Endodermal cell (in vitro differentiated cells): ENCODE measurements at regions not wholly inside any gene's neighbourhood (a gene's known extent, or its start where the extent isn't known, plus 50 kb on each side); places are given as distances from the start of the nearest gene placed in this dataset.

Source experiments
- DNase-seq: peaks from one replicate; pipeline ENCODE4 v3.0.0-alpha.2; 2017
- H3K27ac ChIP-seq: 2 replicates; pipeline ENCODE4 v1.5.1; 2013; ENCODE audit warnings: mild to moderate bottlenecking, low read depth, low read length, moderate library complexity
- H3K27me3 ChIP-seq: 2 replicates; pipeline ENCODE4 v1.6.1; 2013; ENCODE audit warnings: mild to moderate bottlenecking, low read length, moderate library complexity; ENCODE audit not compliant: insufficient read depth, control insufficient read depth, poor library complexity, severe bottlenecking
- H3K36me3 ChIP-seq: 2 replicates; pipeline ENCODE4 v1.7.0; 2013; ENCODE audit warnings: mild to moderate bottlenecking, low read length, moderate library complexity; ENCODE audit not compliant: control insufficient read depth, insufficient read depth
- H3K4me1 ChIP-seq: one replicate; pipeline ENCODE4 v1.7.0; 2013; ENCODE audit warnings: low read length; ENCODE audit not compliant: control insufficient read depth, insufficient read depth
- H3K4me3 ChIP-seq: 2 replicates; pipeline ENCODE4 v1.5.1; 2013; ENCODE audit warnings: mild to moderate bottlenecking, low read length, moderate library complexity
- H3K9ac ChIP-seq: 2 replicates; pipeline ENCODE4 v1.6.1; 2013; ENCODE audit warnings: mild to moderate bottlenecking, low read length, moderate library complexity; ENCODE audit not compliant: poor library complexity, severe bottlenecking; ENCODE audit errors: extremely low read depth
- H3K9me3 ChIP-seq: 2 replicates; pipeline ENCODE4 v1.6.1; 2013; ENCODE audit warnings: mild to moderate bottlenecking, low read length, moderate library complexity; ENCODE audit not compliant: control insufficient read depth
- H3K27ac Mint-ChIP-seq: 2 replicates; pipeline ENCODE4 v1.8.0; 2020; ENCODE audit warnings: mixed read lengths
- H3K27me3 Mint-ChIP-seq: 2 replicates; pipeline ENCODE4 v1.8.0; 2021; ENCODE audit warnings: mild to moderate bottlenecking, mixed read lengths; ENCODE audit not compliant: insufficient read depth
- H3K36me3 Mint-ChIP-seq: 2 replicates; pipeline ENCODE4 v1.8.0; 2020; ENCODE audit warnings: low read depth, mixed read lengths
- H3K4me1 Mint-ChIP-seq: 2 replicates; pipeline ENCODE4 v1.8.0; 2020; ENCODE audit warnings: mixed read lengths
- H3K4me3 Mint-ChIP-seq: 2 replicates; pipeline ENCODE4 v1.8.0; 2020; ENCODE audit warnings: mild to moderate bottlenecking, moderate library complexity, mixed read lengths
- H3K9me3 Mint-ChIP-seq: 2 replicates; pipeline ENCODE4 v1.8.0; 2020; ENCODE audit warnings: mild to moderate bottlenecking, mixed read lengths
- CTCF ChIP-seq: fragments of 200-600 bp; sonication (generic); conservative IDR thresholded peaks from 2 replicates; pipeline ENCODE4 v1.5.0; 2021; ENCODE audit warnings: antibody characterized with exemption, mild to moderate bottlenecking
- WGBS, 2 experiments: methylation state at CpG; one replicate each; pipeline versions ENCODE4 v1.1.5 to v1.1.7; 2013; ENCODE audit warnings: missing lambda C conversion rate in 2 of 2, mixed read lengths in 1 of 2; ENCODE audit not compliant: insufficient coverage in 1 of 2, insufficient read length in 1 of 2; 5-methylcytosine and 5-hydroxymethylcytosine counted together

- WGBS, 2 experiments: 100% methylated on average over 1 of the region's 1 CpG; no CpG with 5 or more reads in 1 of the 2 experiments
- H3K9me3 Mint-ChIP-seq: no peaks in the 10 kb centered on the region
- H3K27ac Mint-ChIP-seq: no peak overlapping the region
Measured at GRCh38 chr11:28938091-28938490, 829.9 kb downstream of the METTL15 start.

DNA sequence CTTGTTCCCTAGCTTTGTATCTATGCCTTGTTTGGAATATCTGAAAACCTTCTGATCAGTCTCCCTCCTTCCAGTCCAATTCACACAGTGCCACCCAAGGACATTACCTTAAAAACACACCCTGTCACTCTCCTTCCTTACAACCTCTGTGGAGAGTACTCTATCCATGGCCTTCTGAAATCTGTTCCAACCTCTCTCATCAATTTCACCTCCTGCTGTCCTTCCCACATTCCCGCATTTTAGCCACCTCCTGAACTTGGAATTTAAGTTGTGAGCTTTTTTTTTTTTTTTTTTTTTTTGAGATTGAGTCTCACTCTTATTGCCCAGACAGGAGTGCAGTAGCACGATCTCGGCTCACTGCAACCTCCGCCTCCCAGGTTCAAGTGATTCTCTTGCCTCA is 824.8 kb downstream of the METTL15 start:
- Mint-ChIP-seq H3K9me3 (peaks cover 21% of the 10 kb centered on the region), H3K36me3 (peaks cover 3% of the 10 kb centered on the region), H3K27ac (no peak overlapping the region), H3K4me3 (no peak overlapping the region), H3K4me1 (peaks cover 6% of the 10 kb centered on the region), H3K27me3 (peaks cover 2% of the 10 kb centered on the region)
- H3K4me3 ChIP-seq: no peak overlapping the region
- DNase-seq: peak; percentile 53
- no peak overlapping the region for H3K27ac ChIP-seq
- H3K4me1 ChIP-seq: no peaks in the 10 kb centered on the region
- WGBS, 2 experiments: 89 to 100% methylated on average over 3 of the region's 4 CpGs
- H3K27me3 ChIP-seq: no peaks in the 10 kb centered on the region
- peaks cover 21% of the 10 kb centered on the region for H3K9me3 ChIP-seq
- H3K36me3 ChIP-seq: no peaks in the 10 kb centered on the region
- no peak for TF ChIP-seq CTCF
- no peak overlapping the region for H3K9ac ChIP-seq

More at GRCh38 chr11:28938091-28938490, 829.9 kb downstream of the METTL15 start:
- Histone ChIP-seq H3K27me3 (no peaks in the 10 kb centered on the region), H3K27ac (no peak overlapping the region), H3K4me3 (no peak overlapping the region), H3K9me3 (no peaks in the 10 kb centered on the region), H3K4me1 (peaks cover 10% of the 10 kb centered on the region), H3K9ac (no peak overlapping the region), H3K36me3 (no peaks in the 10 kb centered on the region)
- no peaks in the 10 kb centered on the region for H3K36me3 Mint-ChIP-seq
- TF ChIP-seq CTCF: no peak
- H3K4me1 Mint-ChIP-seq: peaks cover 8% of the 10 kb centered on the region
- H3K27me3 Mint-ChIP-seq: no peaks in the 10 kb centered on the region
- no peak for DNase-seq
- no peak overlapping the region for H3K4me3 Mint-ChIP-seq

DNA sequence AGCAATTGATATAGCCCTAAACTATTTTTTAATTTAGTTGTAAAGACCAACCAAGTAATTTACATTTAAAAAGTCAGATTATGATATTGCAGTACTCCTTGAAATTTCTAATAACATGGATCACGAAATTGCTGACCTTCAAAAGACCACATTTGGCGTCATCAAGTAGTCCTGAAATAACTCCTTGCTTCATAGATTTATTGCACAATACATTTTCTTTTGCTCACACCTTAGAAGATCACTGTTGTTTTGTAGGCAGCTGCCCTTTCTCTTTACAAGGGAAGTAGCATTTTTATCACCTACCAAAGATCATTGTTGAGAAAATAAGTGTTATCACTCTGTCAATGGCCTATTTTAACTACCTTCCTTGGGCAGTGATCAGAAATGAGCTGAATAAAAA is 815.8 kb downstream of the METTL15 start:
- Histone ChIP-seq H3K27ac (no peak overlapping the region), H3K4me1 (peaks cover 19% of the 10 kb centered on the region), H3K36me3 (no peaks in the 10 kb centered on the region), H3K9ac (no peak overlapping the region), H3K27me3 (no peaks in the 10 kb centered on the region), H3K9me3 (peaks cover 8% of the 10 kb centered on the region), H3K4me3 (peak overlapping the region; percentile 48)
- WGBS, 2 experiments: 70 to 85% methylated on average over 2 of the region's 2 CpGs
- peaks cover 2% of the 10 kb centered on the region for H3K27me3 Mint-ChIP-seq
- peaks cover 5% of the 10 kb centered on the region for H3K9me3 Mint-ChIP-seq
- H3K36me3 Mint-ChIP-seq: no peaks in the 10 kb centered on the region
- H3K4me1 Mint-ChIP-seq: peaks cover 38% of the 10 kb centered on the region
- no peak overlapping the region for H3K27ac Mint-ChIP-seq
- DNase-seq: no peak
- no peak for TF ChIP-seq CTCF
- no peak overlapping the region for H3K4me3 Mint-ChIP-seq
